ENCODE measurements at regions not wholly inside any gene's neighbourhood (a gene's known extent, or its start where the extent isn't known, plus 50 kb on each side); places are given as distances from the start of the nearest gene placed in this dataset.

- TF ChIP-seq, protein P1, sequence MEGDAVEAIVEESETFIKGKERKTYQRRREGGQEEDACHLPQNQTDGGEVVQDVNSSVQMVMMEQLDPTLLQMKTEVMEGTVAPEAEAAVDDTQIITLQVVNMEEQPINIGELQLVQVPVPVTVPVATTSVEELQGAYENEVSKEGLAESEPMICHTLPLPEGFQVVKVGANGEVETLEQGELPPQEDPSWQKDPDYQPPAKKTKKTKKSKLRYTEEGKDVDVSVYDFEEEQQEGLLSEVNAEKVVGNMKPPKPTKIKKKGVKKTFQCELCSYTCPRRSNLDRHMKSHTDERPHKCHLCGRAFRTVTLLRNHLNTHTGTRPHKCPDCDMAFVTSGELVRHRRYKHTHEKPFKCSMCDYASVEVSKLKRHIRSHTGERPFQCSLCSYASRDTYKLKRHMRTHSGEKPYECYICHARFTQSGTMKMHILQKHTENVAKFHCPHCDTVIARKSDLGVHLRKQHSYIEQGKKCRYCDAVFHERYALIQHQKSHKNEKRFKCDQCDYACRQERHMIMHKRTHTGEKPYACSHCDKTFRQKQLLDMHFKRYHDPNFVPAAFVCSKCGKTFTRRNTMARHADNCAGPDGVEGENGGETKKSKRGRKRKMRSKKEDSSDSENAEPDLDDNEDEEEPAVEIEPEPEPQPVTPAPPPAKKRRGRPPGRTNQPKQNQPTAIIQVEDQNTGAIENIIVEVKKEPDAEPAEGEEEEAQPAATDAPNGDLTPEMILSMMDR (IDR thresholded peaks at IDR 0.05; ENCODE audit: borderline replicate concordance, extremely low read depth, low read length, poor library complexity, severe bottlenecking) = no peak
- no peak for TF ChIP-seq EZH2 (IDR thresholded peaks at IDR 0.05; ENCODE audit: borderline replicate concordance, low read depth, low read length, severe bottlenecking)
Measured at GRCh38 chr5:18354828-18355227, 720.6 kb downstream of the TAF11L14 start.

All from DND-41 (cell line).